Right atrium auricular region (tissue), 2 donors: ENCODE measurements at regions not wholly inside any gene's neighbourhood (a gene's known extent, or its start where the extent isn't known, plus 50 kb on each side); places are given as distances from the start of the nearest gene placed in this dataset.

Source experiments
- DNase-seq: peaks from one replicate; pipeline ENCODE4 v3.0.0-alpha.2; 2019; ENCODE audit warnings: low spot score
- H3K27ac ChIP-seq, 2 donors: fragments of 200-600 bp; sonication (generic); 1 replicate in 1 of 2; 2 replicates in 1 of 2; pipeline ENCODE4 v1.5.1; 2016 to 2019
- H3K27me3 ChIP-seq, 2 donors: fragments of 200-600 bp; sonication (generic); one replicate each; pipeline versions ENCODE4 v1.5.1 to v1.6.0; 2017 to 2019
- H3K36me3 ChIP-seq: fragments of 200-600 bp; sonication (generic); one replicate; pipeline ENCODE4 v1.5.1; 2016
- H3K4me1 ChIP-seq, 2 donors: fragments of 200-600 bp; sonication (generic); one replicate each; pipeline versions ENCODE4 v1.5.1 to v1.6.0; 2017 to 2019
- H3K4me3 ChIP-seq, 2 donors: fragments of 200-600 bp; sonication (generic); 1 replicate in 1 of 2; 2 replicates in 1 of 2; pipeline ENCODE4 v1.5.1; 2017 to 2019; ENCODE audit warnings: mild to moderate bottlenecking in 1 of 2, moderate library complexity in 1 of 2
- H3K9me3 ChIP-seq, 2 donors: fragments of 200-600 bp; sonication (generic); one replicate each; pipeline ENCODE4 v1.5.1; 2019
- TF ChIP-seq, protein P1 (sequence below), 2 donors: fragments of 200-600 bp; sonication (generic); IDR thresholded peaks; one replicate each; pipeline ENCODE4 v1.5.1; 2019; ENCODE audit warnings: antibody characterized with exemption in 2 of 2

DNA sequence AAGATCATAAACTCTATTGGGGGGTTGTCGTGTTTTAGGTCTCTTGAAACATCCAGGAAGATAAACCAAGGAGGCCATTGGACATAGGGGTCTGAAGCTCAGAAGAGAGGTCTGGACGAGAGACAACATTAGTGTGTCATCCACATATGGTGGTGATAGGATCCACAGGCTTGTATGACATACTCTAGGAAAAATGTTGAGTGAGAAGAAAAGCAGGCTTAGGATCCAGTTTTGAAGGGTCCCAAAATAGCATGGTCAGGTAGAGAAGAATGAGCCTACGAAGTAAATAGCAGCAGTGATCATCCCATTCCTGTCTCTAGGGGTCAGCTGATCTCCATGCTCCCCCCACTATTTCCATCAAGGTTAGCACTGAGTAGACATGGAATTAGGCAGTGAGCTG, 166.8 kb downstream of the ANKRD30B start:
- no peak overlapping the region for H3K4me3 ChIP-seq
- H3K27ac ChIP-seq = no peak overlapping the region
- no peaks in the 10 kb centered on the region for H3K27me3 ChIP-seq
- no peaks in the 10 kb centered on the region for H3K4me1 ChIP-seq
- no peaks in the 10 kb centered on the region for H3K9me3 ChIP-seq
- no peaks in the 10 kb centered on the region for H3K36me3 ChIP-seq
- TF ChIP-seq, protein P1, sequence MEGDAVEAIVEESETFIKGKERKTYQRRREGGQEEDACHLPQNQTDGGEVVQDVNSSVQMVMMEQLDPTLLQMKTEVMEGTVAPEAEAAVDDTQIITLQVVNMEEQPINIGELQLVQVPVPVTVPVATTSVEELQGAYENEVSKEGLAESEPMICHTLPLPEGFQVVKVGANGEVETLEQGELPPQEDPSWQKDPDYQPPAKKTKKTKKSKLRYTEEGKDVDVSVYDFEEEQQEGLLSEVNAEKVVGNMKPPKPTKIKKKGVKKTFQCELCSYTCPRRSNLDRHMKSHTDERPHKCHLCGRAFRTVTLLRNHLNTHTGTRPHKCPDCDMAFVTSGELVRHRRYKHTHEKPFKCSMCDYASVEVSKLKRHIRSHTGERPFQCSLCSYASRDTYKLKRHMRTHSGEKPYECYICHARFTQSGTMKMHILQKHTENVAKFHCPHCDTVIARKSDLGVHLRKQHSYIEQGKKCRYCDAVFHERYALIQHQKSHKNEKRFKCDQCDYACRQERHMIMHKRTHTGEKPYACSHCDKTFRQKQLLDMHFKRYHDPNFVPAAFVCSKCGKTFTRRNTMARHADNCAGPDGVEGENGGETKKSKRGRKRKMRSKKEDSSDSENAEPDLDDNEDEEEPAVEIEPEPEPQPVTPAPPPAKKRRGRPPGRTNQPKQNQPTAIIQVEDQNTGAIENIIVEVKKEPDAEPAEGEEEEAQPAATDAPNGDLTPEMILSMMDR (IDR thresholded peaks at IDR 0.05) = no peak
- no peak for DNase-seq

DNA sequence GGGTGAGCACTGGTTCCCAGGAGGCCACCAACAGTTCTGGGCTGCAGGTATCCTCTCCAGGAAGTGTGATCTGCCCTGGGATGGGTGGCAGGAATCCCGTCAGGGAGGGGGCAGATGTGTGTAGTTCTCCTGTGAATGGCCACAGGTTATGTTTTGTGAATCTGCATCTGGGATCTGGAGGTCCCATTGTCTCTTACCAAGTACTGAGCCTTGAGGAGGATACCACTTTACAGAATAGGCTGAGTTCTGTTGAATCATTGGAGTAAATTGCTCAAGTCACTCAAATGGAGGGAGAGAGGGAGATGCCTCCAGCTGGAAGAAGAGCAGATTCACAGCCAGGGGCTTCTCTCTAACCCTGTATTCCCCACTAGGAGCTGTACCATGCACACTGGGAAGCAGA, 168.2 kb downstream of the ANKRD30B start:
- Histone ChIP-seq H3K4me3 (no peak overlapping the region), H3K4me1 (no peaks in the 10 kb centered on the region), H3K36me3 (no peaks in the 10 kb centered on the region), H3K9me3 (no peaks in the 10 kb centered on the region), H3K27me3 (no peaks in the 10 kb centered on the region), H3K27ac (no peak overlapping the region)
- DNase-seq = no peak
- TF ChIP-seq, protein P1 (IDR thresholded peaks at IDR 0.05) = no peak

- Histone ChIP-seq H3K36me3 (no peaks in the 10 kb centered on the region), H3K27me3 (no peaks in the 10 kb centered on the region), H3K9me3 (no peaks in the 10 kb centered on the region), H3K27ac (no peak overlapping the region), H3K4me3 (no peak overlapping the region), H3K4me1 (no peaks in the 10 kb centered on the region)
- no peak for DNase-seq
- TF ChIP-seq, protein P1 (IDR thresholded peaks at IDR 0.05) = no peak
These were observed 168.9 kb downstream of the ANKRD30B start for GRCh38 chr18:14916851-14917250.

DNA sequence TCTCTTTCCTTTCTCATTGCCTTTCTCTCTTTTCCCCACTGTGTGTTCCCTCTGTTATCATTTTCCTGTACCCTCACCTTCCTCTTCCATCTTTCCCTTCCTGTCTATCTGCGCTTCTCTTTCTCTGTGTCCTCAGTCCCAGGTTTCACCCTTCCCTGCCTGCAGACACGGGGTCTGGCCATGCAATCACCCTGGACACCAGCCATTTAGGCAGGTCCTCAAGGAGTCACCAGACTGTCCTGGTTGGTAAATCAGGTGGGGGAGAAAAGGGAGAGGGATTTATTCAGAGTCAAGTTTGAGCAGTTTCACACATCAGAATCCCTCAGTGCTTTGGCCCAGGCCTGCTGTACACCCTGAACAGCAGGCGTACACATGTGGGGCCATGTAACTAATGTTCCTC, 169.3 kb downstream of the ANKRD30B start:
- Histone ChIP-seq H3K36me3 (no peaks in the 10 kb centered on the region), H3K4me1 (no peaks in the 10 kb centered on the region), H3K27me3 (no peaks in the 10 kb centered on the region), H3K27ac (no peak overlapping the region), H3K9me3 (no peaks in the 10 kb centered on the region), H3K4me3 (no peak overlapping the region)
- DNase-seq = no peak
- TF ChIP-seq, protein P1 (IDR thresholded peaks at IDR 0.05) = no peak

DNA sequence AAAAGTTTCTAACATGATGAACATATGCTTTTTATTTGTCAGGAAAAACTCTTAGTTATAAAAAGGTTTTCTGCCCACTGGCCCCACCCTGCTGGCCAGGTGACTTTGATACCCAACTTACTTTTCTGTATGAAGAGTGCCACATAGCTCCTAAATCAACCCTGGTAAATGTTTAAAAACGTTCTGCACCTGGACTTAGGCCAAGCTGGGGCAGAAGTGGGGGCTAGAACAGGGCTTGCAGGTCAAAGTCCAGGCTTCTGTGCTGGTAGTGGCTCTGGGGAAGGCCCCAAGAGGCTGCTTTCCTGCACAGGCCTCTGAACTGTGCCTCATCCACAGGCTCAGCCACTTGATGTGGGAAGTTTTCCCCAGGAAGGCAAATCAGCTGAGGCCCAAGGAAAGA, 171.7 kb downstream of the ANKRD30B start:
- Histone ChIP-seq H3K27ac (no peak overlapping the region), H3K36me3 (no peaks in the 10 kb centered on the region)

GRCh38 chr18:14921031-14921430, 173.1 kb downstream of the ANKRD30B start:
- no peaks in the 10 kb centered on the region for H3K36me3 ChIP-seq
- no peak overlapping the region for H3K4me3 ChIP-seq
- peak; percentile 13 for DNase-seq
- H3K9me3 ChIP-seq = no peaks in the 10 kb centered on the region
- H3K4me1 ChIP-seq = no peaks in the 10 kb centered on the region
- TF ChIP-seq, protein P1 (IDR thresholded peaks at IDR 0.05) = no peak
- H3K27ac ChIP-seq = no peak overlapping the region
- no peaks in the 10 kb centered on the region for H3K27me3 ChIP-seq

More for the DNA sequence above, 171.7 kb downstream of the ANKRD30B start:
- no peaks in the 10 kb centered on the region for H3K27me3 ChIP-seq
- no peaks in the 10 kb centered on the region for H3K9me3 ChIP-seq
- no peak for DNase-seq
- no peak overlapping the region for H3K4me3 ChIP-seq
- TF ChIP-seq, protein P1 (IDR thresholded peaks at IDR 0.05) = no peak
- no peaks in the 10 kb centered on the region for H3K4me1 ChIP-seq
